Left ventricle myocardium inferior (tissue), 1 donor: ENCODE measurements at regions not wholly inside any gene's neighbourhood (a gene's known extent, or its start where the extent isn't known, plus 50 kb on each side); places are given as distances from the start of the nearest gene placed in this dataset.

ENCODE experiments used
- DNase-seq: peaks from one replicate; pipeline ENCODE4 v3.0.0-alpha.2; 2020
- H3K27ac ChIP-seq: fragments of 200-600 bp; replicated peaks from 2 replicates; pipeline ENCODE4 v1.8.0; 2021
- H3K27me3 ChIP-seq: fragments of 200-600 bp; 2 replicates; pipeline ENCODE4 v1.8.0; 2021; ENCODE audit warnings: low read depth
- H3K36me3 ChIP-seq: fragments of 200-600 bp; 2 replicates; pipeline ENCODE4 v1.8.0; 2021
- H3K4me1 ChIP-seq: fragments of 200-600 bp; 2 replicates; pipeline ENCODE4 v1.8.0; 2021
- H3K4me3 ChIP-seq: fragments of 200-600 bp; 2 replicates; pipeline ENCODE4 v1.8.0; 2021; ENCODE audit warnings: mild to moderate bottlenecking, moderate library complexity
- H3K9me3 ChIP-seq: fragments of 200-600 bp; replicated peaks from 2 replicates; pipeline ENCODE4 v1.8.0; 2021
- intact Hi-C: fragments of 100-400 bp; cut with micrococcal nuclease; formaldehyde crosslinking; loops from one replicate; pipeline ENCODE4 v1.11.0; 2022
- TF ChIP-seq, protein P1 (sequence below): fragments of 200-600 bp; IDR thresholded peaks from 2 replicates; pipeline ENCODE4 v1.8.0; 2021; ENCODE audit warnings: antibody characterized with exemption, mild to moderate bottlenecking, borderline replicate concordance
- donor health status: DM: no; HTN: yes; CAD: no; lungs with severe emphysema.

GRCh38 chr1:217332431-217333065 lies 298.3 kb downstream of the GPATCH2 start:
- TF ChIP-seq, protein P1, sequence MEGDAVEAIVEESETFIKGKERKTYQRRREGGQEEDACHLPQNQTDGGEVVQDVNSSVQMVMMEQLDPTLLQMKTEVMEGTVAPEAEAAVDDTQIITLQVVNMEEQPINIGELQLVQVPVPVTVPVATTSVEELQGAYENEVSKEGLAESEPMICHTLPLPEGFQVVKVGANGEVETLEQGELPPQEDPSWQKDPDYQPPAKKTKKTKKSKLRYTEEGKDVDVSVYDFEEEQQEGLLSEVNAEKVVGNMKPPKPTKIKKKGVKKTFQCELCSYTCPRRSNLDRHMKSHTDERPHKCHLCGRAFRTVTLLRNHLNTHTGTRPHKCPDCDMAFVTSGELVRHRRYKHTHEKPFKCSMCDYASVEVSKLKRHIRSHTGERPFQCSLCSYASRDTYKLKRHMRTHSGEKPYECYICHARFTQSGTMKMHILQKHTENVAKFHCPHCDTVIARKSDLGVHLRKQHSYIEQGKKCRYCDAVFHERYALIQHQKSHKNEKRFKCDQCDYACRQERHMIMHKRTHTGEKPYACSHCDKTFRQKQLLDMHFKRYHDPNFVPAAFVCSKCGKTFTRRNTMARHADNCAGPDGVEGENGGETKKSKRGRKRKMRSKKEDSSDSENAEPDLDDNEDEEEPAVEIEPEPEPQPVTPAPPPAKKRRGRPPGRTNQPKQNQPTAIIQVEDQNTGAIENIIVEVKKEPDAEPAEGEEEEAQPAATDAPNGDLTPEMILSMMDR, result peak; percentile 22
- H3K27ac ChIP-seq, result no peak overlapping the region

DNA sequence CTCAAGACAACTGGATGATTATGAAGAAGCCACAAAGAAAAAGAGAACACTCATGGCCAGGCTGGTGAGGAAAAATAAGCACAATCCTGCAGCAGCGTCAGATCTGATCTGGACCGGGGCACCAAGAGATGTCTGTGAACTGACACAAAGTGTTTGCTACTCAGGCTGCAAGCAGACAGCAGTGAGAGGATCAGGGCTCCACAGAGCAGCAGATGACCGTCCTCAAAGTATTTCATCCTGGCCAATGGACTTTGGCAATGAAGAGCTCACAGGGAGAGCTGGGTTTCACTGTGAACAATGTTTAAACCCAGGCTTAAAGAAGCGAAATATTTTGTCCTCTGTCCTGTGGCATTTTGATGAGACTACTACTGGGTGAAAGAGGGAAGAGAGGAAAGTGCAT lies 299.2 kb downstream of the GPATCH2 start:
- no peak overlapping the region for H3K27ac ChIP-seq
- no peaks in the 10 kb centered on the region for H3K36me3 ChIP-seq
- H3K9me3 ChIP-seq, result no peaks in the 10 kb centered on the region
- TF ChIP-seq, protein P1, result no peak
- H3K27me3 ChIP-seq, result no peaks in the 10 kb centered on the region
- no peak overlapping the region for H3K4me3 ChIP-seq
- intact Hi-C loops, result no loop called here
- no peak for DNase-seq
- peaks cover 13% of the 10 kb centered on the region for H3K4me1 ChIP-seq

More at GRCh38 chr1:217332431-217333065, 298.3 kb downstream of the GPATCH2 start:
- intact Hi-C loops, result no loop called here
- Histone ChIP-seq H3K9me3 (no peaks in the 10 kb centered on the region), H3K27me3 (no peaks in the 10 kb centered on the region), H3K4me3 (no peak overlapping the region), H3K4me1 (peaks cover 13% of the 10 kb centered on the region), H3K36me3 (no peaks in the 10 kb centered on the region)
- DNase-seq, result peak; percentile 16

DNA sequence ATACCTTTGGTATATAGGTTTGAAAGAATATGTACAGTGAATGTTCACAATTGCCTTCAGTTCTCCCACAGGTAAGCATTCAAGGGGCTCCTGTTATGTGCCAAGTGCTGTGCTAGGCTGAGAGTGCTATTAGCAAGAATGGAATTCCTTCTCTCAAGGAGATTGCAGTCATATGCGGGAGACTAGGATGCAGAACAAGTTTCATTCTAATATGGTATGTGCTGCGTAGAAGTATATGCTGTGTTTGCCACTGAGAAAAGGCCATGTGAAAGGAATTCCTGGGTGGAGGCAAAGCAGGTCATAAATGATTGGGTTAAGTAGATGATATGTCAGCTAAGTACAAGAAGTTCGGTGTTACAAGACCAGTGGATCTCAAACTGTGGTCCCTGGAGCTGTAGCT lies 303.0 kb downstream of the GPATCH2 start:
- Histone ChIP-seq H3K4me1 (peaks cover 13% of the 10 kb centered on the region), H3K36me3 (no peaks in the 10 kb centered on the region), H3K9me3 (no peaks in the 10 kb centered on the region), H3K27ac (no peak overlapping the region), H3K4me3 (no peak overlapping the region), H3K27me3 (no peaks in the 10 kb centered on the region)
- DNase-seq, result no peak
- intact Hi-C loops, result no loop called here
- TF ChIP-seq, protein P1, result no peak

DNA sequence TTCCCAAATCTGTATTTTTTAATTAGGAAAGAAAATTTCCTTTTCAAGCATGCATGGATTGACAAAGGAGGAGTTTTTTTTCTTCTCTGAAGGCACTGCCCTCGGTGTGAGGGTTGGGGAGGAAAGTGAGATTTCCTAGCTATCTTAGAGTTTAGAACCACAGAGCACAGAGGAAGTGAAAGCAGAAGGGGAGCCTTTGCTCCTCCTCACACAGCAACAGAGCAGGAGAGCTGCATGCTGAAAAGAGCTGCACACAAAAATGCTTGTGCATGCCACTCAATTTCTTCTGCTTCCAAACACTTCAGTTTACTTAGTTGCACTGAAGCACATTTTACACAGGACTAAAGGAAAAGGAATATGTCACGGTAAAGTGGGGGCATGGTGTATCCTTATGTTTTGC lies 308.1 kb downstream of the GPATCH2 start:
- Histone ChIP-seq H3K27me3 (no peaks in the 10 kb centered on the region), H3K4me3 (no peak overlapping the region), H3K27ac (no peak overlapping the region), H3K9me3 (no peaks in the 10 kb centered on the region), H3K4me1 (no peaks in the 10 kb centered on the region), H3K36me3 (no peaks in the 10 kb centered on the region)
- no peak for DNase-seq
- intact Hi-C loops, result no loop called here
- TF ChIP-seq, protein P1, result no peak

GRCh38 chr1:217315346-217315745 lies 315.5 kb downstream of the GPATCH2 start:
- no peak overlapping the region for H3K27ac ChIP-seq
- no peaks in the 10 kb centered on the region for H3K9me3 ChIP-seq
- no peaks in the 10 kb centered on the region for H3K4me1 ChIP-seq
- no peaks in the 10 kb centered on the region for H3K27me3 ChIP-seq
- DNase-seq, result no peak
- intact Hi-C loops, result no loop called here
- H3K36me3 ChIP-seq, result no peaks in the 10 kb centered on the region
- H3K4me3 ChIP-seq, result no peak overlapping the region
- TF ChIP-seq, protein P1, result no peak
